ENCODE measurements at regions not wholly inside any gene's neighbourhood (a gene's known extent, or its start where the extent isn't known, plus 50 kb on each side); places are given as distances from the start of the nearest gene placed in this dataset.

- DNase-seq: no peak
These were observed 76.3 kb downstream of the FOXL3 start for GRCh38 chr7:366161-366803.

GRCh38 chr7:367351-367901, 77.5 kb downstream of the FOXL3 start:
- Mint-ChIP-seq H3K4me1 (peaks cover 37% of the 10 kb centered on the region), H3K36me3 (ENCODE audit: low read depth) (no peaks in the 10 kb centered on the region), H3K27ac (no peak overlapping the region), H3K9me3 (no peaks in the 10 kb centered on the region), H3K27me3 (peaks cover 34% of the 10 kb centered on the region), H3K4me3 (no peak overlapping the region)
- POLR2A ChIA-PET: no interaction called here
- TF ChIP-seq CTCF (IDR thresholded peaks at IDR 0.05): no peak
- no peak for ATAC-seq (ENCODE audit: low read depth)
- no peak for DNase-seq
- CTCF ChIA-PET: no interaction called here
- intact Hi-C loops (cut with micrococcal nuclease): no loop called here

More at GRCh38 chr7:366161-366803, 76.3 kb downstream of the FOXL3 start:
- ChIA-PET POLR2A (no interaction called here), CTCF (interaction anchor here (0.5 kb wide), 1 partner anchor 407 kb away, joined by 3 read pairs; no protein-coding TSS in a partner anchor)
- Mint-ChIP-seq H3K27ac (no peak overlapping the region), H3K36me3 (ENCODE audit: low read depth) (no peaks in the 10 kb centered on the region), H3K4me1 (peaks cover 45% of the 10 kb centered on the region), H3K4me3 (peak overlapping the region; percentile 42), H3K27me3 (peaks cover 41% of the 10 kb centered on the region), H3K9me3 (no peaks in the 10 kb centered on the region)
- no peak for ATAC-seq (ENCODE audit: low read depth)
- TF ChIP-seq CTCF (IDR thresholded peaks at IDR 0.05): no peak
- intact Hi-C loops (cut with micrococcal nuclease): no loop called here

- ATAC-seq (ENCODE audit: low read depth) (no peak), DNase-seq (no peak)
- peaks cover 27% of the 10 kb centered on the region for H3K4me1 Mint-ChIP-seq
- H3K27me3 Mint-ChIP-seq: peaks cover 25% of the 10 kb centered on the region
- intact Hi-C loops (cut with micrococcal nuclease): no loop called here
- no peak overlapping the region for H3K4me3 Mint-ChIP-seq
- no peak for TF ChIP-seq CTCF (IDR thresholded peaks at IDR 0.05)
- no peaks in the 10 kb centered on the region for H3K36me3 Mint-ChIP-seq (ENCODE audit: low read depth)
- ChIA-PET POLR2A (no interaction called here), CTCF (no interaction called here)
- H3K27ac Mint-ChIP-seq: no peak overlapping the region
- H3K9me3 Mint-ChIP-seq: no peaks in the 10 kb centered on the region
These were observed 78.9 kb downstream of the FOXL3 start for GRCh38 chr7:368651-369475.

GRCh38 chr7:369476-370258, 79.7 kb downstream of the FOXL3 start:
- peaks cover 21% of the 10 kb centered on the region for H3K4me1 Mint-ChIP-seq
- no peak for ATAC-seq (ENCODE audit: low read depth)
- H3K27me3 Mint-ChIP-seq: peaks cover 20% of the 10 kb centered on the region
- POLR2A ChIA-PET: no interaction called here
- no peak for TF ChIP-seq CTCF (IDR thresholded peaks at IDR 0.05)
- no peak overlapping the region for H3K27ac Mint-ChIP-seq
- DNase-seq: no peak
- CTCF ChIA-PET: no interaction called here
- H3K4me3 Mint-ChIP-seq: no peak overlapping the region
- no peaks in the 10 kb centered on the region for H3K36me3 Mint-ChIP-seq (ENCODE audit: low read depth)
- intact Hi-C loops (cut with micrococcal nuclease): loop anchor here (10.0 kb wide), 1 partner anchor 235 kb away; no protein-coding TSS in a partner anchor
- H3K9me3 Mint-ChIP-seq: no peaks in the 10 kb centered on the region
